GM12878 (cell line): ENCODE measurements at regions not wholly inside any gene's neighbourhood (a gene's known extent, or its start where the extent isn't known, plus 50 kb on each side); places are given as distances from the start of the nearest gene placed in this dataset.

ENCODE experiments used
- ATAC-seq: fragments of 200-7000 bp; cut with Tn5 transposase; 3 replicates; pipeline ENCODE4 v1.9.1; 2020; ENCODE audit warnings: mild to moderate bottlenecking, moderate library complexity
- BruUV-seq: library from RNA; stranded (reverse); fragments of 400-500 nt; replicated peaks from 2 replicates; lab custom pipeline; 2021; lab: Mats Ljungman, UMichigan
- CTCF ChIA-PET: fragments of 300-600 bp; sonication (Branson Sonifier 250); formaldehyde crosslinking; extraction: SDS; loops from one replicate; lab custom pipeline; 2021; ENCODE audit warnings: inconsistent platforms; lab: Yijun Ruan, JAX
- POLR2A ChIA-PET: fragments of 350-600 bp; formaldehyde crosslinking; extraction: SDS; loops from one replicate; lab custom pipeline; 2021; ENCODE audit warnings: inconsistent platforms; lab: Charles Lee
- RAD21 ChIA-PET: fragments of 300-600 bp; sonication (Branson Sonifier 250); formaldehyde crosslinking; loops from one replicate; lab custom pipeline; 2023; ENCODE audit warnings: antibody characterized with exemption; ENCODE audit not compliant: unreplicated experiment; lab: Charles Lee
- SMC1A ChIA-PET: fragments of 300-600 bp; sonication (Branson Sonifier 250); formaldehyde crosslinking; loops from one replicate; lab custom pipeline; 2023; ENCODE audit not compliant: unreplicated experiment, uncharacterized antibody; lab: Charles Lee
- DNase-seq: peaks from one replicate; pipeline ENCODE4 v3.0.0-alpha.2; 2011; ENCODE audit warnings: low read depth, low spot score
- FAIRE-seq: peaks from 3 replicates; lab custom pipeline; 2011; peaks lifted over from hg19 to GRCh38; lab: Jason Lieb, UNC
- H2AFZ ChIP-seq: 2 replicates; pipeline ENCODE4 v1.6.0; 2011; ENCODE audit warnings: low read depth, low read length, control low read depth; ENCODE audit not compliant: control insufficient read depth
- H3K27ac ChIP-seq: 2 replicates; pipeline ENCODE4 v1.5.1; 2011; ENCODE audit warnings: control low read depth; ENCODE audit not compliant: control insufficient read depth, insufficient read depth
- H3K27me3 ChIP-seq, 2 experiments: replicated peaks in 1 of 2; 2 replicates each; pipeline versions ENCODE4 v1.6.0 to v1.6.1; 2011; ENCODE audit warnings: low read length in 1 of 2; ENCODE audit not compliant: control insufficient read depth in 2 of 2, insufficient read depth in 2 of 2
- H3K36me3 ChIP-seq, 2 experiments: 2 replicates each; pipeline ENCODE4 v1.5.1; 2011; ENCODE audit warnings: low read length in 1 of 2; ENCODE audit not compliant: control insufficient read depth in 2 of 2, insufficient read depth in 2 of 2
- H3K4me1 ChIP-seq: 2 replicates; pipeline ENCODE4 v1.6.1; 2011; ENCODE audit warnings: mild to moderate bottlenecking, low read length, moderate library complexity, mixed read lengths; ENCODE audit not compliant: control insufficient read depth, insufficient read depth
- H3K4me2 ChIP-seq: 2 replicates; pipeline ENCODE4 v1.6.0; 2011; ENCODE audit warnings: control low read depth; ENCODE audit not compliant: control insufficient read depth, insufficient read depth
- H3K4me3 ChIP-seq: fragments of 200-600 bp; sonication (generic); 2 replicates; pipeline ENCODE4 v1.5.1; 2016
- H3K79me2 ChIP-seq: 2 replicates; pipeline ENCODE4 v1.6.0; 2011; ENCODE audit warnings: low read length; ENCODE audit not compliant: control insufficient read depth, insufficient read depth
- H3K9ac ChIP-seq: 2 replicates; pipeline ENCODE4 v1.8.0; 2011; ENCODE audit warnings: low read length, control low read depth, mixed read lengths; ENCODE audit not compliant: control insufficient read depth, insufficient read depth
- H3K9me3 ChIP-seq: replicated peaks from 3 replicates; pipeline ENCODE4 v1.5.1; 2011; ENCODE audit warnings: mild to moderate bottlenecking, low read length; ENCODE audit not compliant: control insufficient read depth, insufficient read depth
- H4K20me1 ChIP-seq: 2 replicates; pipeline ENCODE4 v1.6.0; 2011; ENCODE audit not compliant: control insufficient read depth, insufficient read depth
- CEBPB ChIP-seq, 2 experiments: fragments of 150-350 bp in 1 of 2; IDR thresholded peaks; 2 replicates each; pipeline ENCODE4 v1.6.1; 2012 to 2014; ENCODE audit warnings: low read depth in 2 of 2, low read length in 2 of 2, borderline replicate concordance in 1 of 2, inconsistent platforms in 1 of 2
- EGR1 ChIP-seq, 2 experiments: IDR thresholded peaks; 1 replicate in 1 of 2; 2 replicates in 1 of 2; pipeline ENCODE4 v1.6.1; 2011 to 2012; ENCODE audit warnings: low read depth in 2 of 2, low read length in 2 of 2, borderline replicate concordance in 1 of 2, mild to moderate bottlenecking in 1 of 2, moderate library complexity in 1 of 2
- GATAD2B ChIP-seq: fragments of 450-650 bp; conservative IDR thresholded peaks from 2 replicates; pipeline ENCODE4 v1.6.1; 2017; ENCODE audit warnings: low read depth, mild to moderate bottlenecking, moderate library complexity
- JUNB ChIP-seq: IDR thresholded peaks from 2 replicates; pipeline ENCODE4 v1.6.1; 2016; ENCODE audit warnings: antibody characterized with exemption, mild to moderate bottlenecking
- NFYB ChIP-seq: IDR thresholded peaks from 2 replicates; pipeline ENCODE4 v1.6.1; 2011; ENCODE audit warnings: low read depth, mild to moderate bottlenecking, low read length, improper control_type of control experiment, moderate library complexity; ENCODE audit not compliant: insufficient read depth
- RUNX3 ChIP-seq: IDR thresholded peaks from 2 replicates; pipeline ENCODE4 v1.6.1; 2012; ENCODE audit warnings: low read length, inconsistent platforms
- SPI1 ChIP-seq: IDR thresholded peaks from 2 replicates; pipeline ENCODE4 v1.6.1; 2011; ENCODE audit warnings: low read depth, mild to moderate bottlenecking, low read length, moderate library complexity, borderline replicate concordance; ENCODE audit not compliant: insufficient read depth
- ZBTB33 ChIP-seq: fragments of 450-650 bp; IDR thresholded peaks from 2 replicates; pipeline ENCODE4 v1.6.1; 2017; ENCODE audit warnings: mild to moderate bottlenecking
- ZNF384 ChIP-seq: IDR thresholded peaks from 2 replicates; pipeline ENCODE4 v1.6.1; 2012; ENCODE audit warnings: low read depth, mild to moderate bottlenecking, low read length, improper control_type of control experiment, borderline replicate concordance
- WGBS: methylation state at CpG from one replicate; pipeline ENCODE4 v1.1.6; 2016; ENCODE audit warnings: low lambda C conversion rate; ENCODE audit not compliant: insufficient replicate concordance, insufficient coverage; ENCODE audit errors: missing lambda C conversion rate; 5-methylcytosine and 5-hydroxymethylcytosine counted together
- in situ Hi-C: fragments of 300-500 bp; cut with MboI; formaldehyde crosslinking; loops from 9 replicates; pipeline ENCODE4 v1.14.3; 2018; ENCODE audit warnings: mixed read lengths
- intact Hi-C: fragments of 100-400 bp; cut with micrococcal nuclease; formaldehyde crosslinking; loops from one replicate; pipeline ENCODE4 v1.14.2; 2022; ENCODE audit not compliant: unreplicated experiment
- TF ChIP-seq, protein P1 (sequence below): IDR thresholded peaks from 2 replicates; pipeline ENCODE4 v1.6.1; 2011; ENCODE audit warnings: borderline replicate concordance, low read depth, mild to moderate bottlenecking, moderate library complexity, low read length; ENCODE audit not compliant: insufficient read depth, poor library complexity, severe bottlenecking
- TF ChIP-seq, protein P2 (sequence below): IDR thresholded peaks from 2 replicates; pipeline ENCODE4 v1.6.1; 2012; ENCODE audit warnings: improper control_type of control experiment, low read depth, low read length; ENCODE audit not compliant: insufficient replicate concordance
- TF ChIP-seq, protein P3 (sequence below), 3 experiments: IDR thresholded peaks in 2 of 3; conservative IDR thresholded peaks in 1 of 3; 2 replicates each; pipeline ENCODE4 v1.5.1; 2011; ENCODE audit warnings: low read depth in 3 of 3, low read length in 3 of 3, mild to moderate bottlenecking in 3 of 3, control low read depth in 2 of 3, moderate library complexity in 2 of 3, inconsistent platforms in 1 of 3, mixed read lengths in 1 of 3; ENCODE audit not compliant: control insufficient read depth in 2 of 3, insufficient read depth in 1 of 3; ENCODE audit errors: extremely low read depth in 1 of 3

GRCh38 chr4:72953571-72953970, 115.9 kb downstream of the COX18 start:
- ATAC-seq (no peak), FAIRE-seq (no peak), DNase-seq (no peak)
- ChIA-PET POLR2A (no interaction called here), RAD21 (no interaction called here), CTCF (no interaction called here), SMC1A (no interaction called here)
- no peaks in the 10 kb centered on the region for H3K79me2 ChIP-seq
- no peak overlapping the region for H3K4me2 ChIP-seq
- intact Hi-C loops (no loop called here), in situ Hi-C loops (no loop called here)
- no peaks in the 10 kb centered on the region for H3K36me3 ChIP-seq
- no peak overlapping the region for H3K9ac ChIP-seq
- BruUV-seq = no TSS peak
- H4K20me1 ChIP-seq = no peaks in the 10 kb centered on the region
- no peak overlapping the region for H2AFZ ChIP-seq
- H3K4me1 ChIP-seq = no peaks in the 10 kb centered on the region
- no peaks in the 10 kb centered on the region for H3K27me3 ChIP-seq
- WGBS = 0% methylated on average over 1 of the region's 1 CpG
- H3K4me3 ChIP-seq = no peak overlapping the region
- no peak overlapping the region for H3K27ac ChIP-seq
- H3K9me3 ChIP-seq = no peaks in the 10 kb centered on the region
- TF ChIP-seq RUNX3 (no peak), GATAD2B (no peak), EGR1 (IDR thresholded peaks at IDR 0.05; ENCODE audit: borderline replicate concordance in 1 of 2, low read depth in 2 of 2, low read length in 2 of 2) (no peak), ZNF384 (no peak), CEBPB (IDR thresholded peaks at IDR 0.05; ENCODE audit: borderline replicate concordance in 1 of 2, low read depth in 2 of 2, low read length in 2 of 2) (no peak), ZBTB33 (no peak), NFYB (no peak), SPI1 (no peak), JUNB (no peak)
- TF ChIP-seq, protein P1, sequence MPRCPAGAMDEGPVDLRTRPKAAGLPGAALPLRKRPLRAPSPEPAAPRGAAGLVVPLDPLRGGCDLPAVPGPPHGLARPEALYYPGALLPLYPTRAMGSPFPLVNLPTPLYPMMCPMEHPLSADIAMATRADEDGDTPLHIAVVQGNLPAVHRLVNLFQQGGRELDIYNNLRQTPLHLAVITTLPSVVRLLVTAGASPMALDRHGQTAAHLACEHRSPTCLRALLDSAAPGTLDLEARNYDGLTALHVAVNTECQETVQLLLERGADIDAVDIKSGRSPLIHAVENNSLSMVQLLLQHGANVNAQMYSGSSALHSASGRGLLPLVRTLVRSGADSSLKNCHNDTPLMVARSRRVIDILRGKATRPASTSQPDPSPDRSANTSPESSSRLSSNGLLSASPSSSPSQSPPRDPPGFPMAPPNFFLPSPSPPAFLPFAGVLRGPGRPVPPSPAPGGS = no peak
- TF ChIP-seq, protein P2, sequence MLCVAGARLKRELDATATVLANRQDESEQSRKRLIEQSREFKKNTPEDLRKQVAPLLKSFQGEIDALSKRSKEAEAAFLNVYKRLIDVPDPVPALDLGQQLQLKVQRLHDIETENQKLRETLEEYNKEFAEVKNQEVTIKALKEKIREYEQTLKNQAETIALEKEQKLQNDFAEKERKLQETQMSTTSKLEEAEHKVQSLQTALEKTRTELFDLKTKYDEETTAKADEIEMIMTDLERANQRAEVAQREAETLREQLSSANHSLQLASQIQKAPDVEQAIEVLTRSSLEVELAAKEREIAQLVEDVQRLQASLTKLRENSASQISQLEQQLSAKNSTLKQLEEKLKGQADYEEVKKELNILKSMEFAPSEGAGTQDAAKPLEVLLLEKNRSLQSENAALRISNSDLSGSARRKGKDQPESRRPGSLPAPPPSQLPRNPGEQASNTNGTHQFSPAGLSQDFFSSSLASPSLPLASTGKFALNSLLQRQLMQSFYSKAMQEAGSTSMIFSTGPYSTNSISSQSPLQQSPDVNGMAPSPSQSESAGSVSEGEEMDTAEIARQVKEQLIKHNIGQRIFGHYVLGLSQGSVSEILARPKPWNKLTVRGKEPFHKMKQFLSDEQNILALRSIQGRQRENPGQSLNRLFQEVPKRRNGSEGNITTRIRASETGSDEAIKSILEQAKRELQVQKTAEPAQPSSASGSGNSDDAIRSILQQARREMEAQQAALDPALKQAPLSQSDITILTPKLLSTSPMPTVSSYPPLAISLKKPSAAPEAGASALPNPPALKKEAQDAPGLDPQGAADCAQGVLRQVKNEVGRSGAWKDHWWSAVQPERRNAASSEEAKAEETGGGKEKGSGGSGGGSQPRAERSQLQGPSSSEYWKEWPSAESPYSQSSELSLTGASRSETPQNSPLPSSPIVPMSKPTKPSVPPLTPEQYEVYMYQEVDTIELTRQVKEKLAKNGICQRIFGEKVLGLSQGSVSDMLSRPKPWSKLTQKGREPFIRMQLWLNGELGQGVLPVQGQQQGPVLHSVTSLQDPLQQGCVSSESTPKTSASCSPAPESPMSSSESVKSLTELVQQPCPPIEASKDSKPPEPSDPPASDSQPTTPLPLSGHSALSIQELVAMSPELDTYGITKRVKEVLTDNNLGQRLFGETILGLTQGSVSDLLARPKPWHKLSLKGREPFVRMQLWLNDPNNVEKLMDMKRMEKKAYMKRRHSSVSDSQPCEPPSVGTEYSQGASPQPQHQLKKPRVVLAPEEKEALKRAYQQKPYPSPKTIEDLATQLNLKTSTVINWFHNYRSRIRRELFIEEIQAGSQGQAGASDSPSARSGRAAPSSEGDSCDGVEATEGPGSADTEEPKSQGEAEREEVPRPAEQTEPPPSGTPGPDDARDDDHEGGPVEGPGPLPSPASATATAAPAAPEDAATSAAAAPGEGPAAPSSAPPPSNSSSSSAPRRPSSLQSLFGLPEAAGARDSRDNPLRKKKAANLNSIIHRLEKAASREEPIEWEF = no peak
- TF ChIP-seq, protein P3, sequence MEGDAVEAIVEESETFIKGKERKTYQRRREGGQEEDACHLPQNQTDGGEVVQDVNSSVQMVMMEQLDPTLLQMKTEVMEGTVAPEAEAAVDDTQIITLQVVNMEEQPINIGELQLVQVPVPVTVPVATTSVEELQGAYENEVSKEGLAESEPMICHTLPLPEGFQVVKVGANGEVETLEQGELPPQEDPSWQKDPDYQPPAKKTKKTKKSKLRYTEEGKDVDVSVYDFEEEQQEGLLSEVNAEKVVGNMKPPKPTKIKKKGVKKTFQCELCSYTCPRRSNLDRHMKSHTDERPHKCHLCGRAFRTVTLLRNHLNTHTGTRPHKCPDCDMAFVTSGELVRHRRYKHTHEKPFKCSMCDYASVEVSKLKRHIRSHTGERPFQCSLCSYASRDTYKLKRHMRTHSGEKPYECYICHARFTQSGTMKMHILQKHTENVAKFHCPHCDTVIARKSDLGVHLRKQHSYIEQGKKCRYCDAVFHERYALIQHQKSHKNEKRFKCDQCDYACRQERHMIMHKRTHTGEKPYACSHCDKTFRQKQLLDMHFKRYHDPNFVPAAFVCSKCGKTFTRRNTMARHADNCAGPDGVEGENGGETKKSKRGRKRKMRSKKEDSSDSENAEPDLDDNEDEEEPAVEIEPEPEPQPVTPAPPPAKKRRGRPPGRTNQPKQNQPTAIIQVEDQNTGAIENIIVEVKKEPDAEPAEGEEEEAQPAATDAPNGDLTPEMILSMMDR (IDR thresholded peaks at IDR 0.05 in 2 of 3, conservative IDR thresholded peaks at IDR 0.05 in 1 of 3; ENCODE audit: control insufficient read depth in 2 of 3, extremely low read depth in 1 of 3, insufficient read depth in 1 of 3, low read depth in 3 of 3, low read length in 3 of 3) = no peak
